Natural killer cell treated with Interleukin-12 subunit alpha and Interleukin-12 subunit beta and Interleukin-15 and Interleukin-18, amount 100 ng/mL, for 72 hours (primary cell): ENCODE measurements at regions not wholly inside any gene's neighbourhood (a gene's known extent, or its start where the extent isn't known, plus 50 kb on each side); places are given as distances from the start of the nearest gene placed in this dataset.
"Not testable (repeated sequence)": the region's sequence is repeated elsewhere in the genome, so short reads cannot be mapped to it uniquely, and the experiment has no call there.

ENCODE experiments used
- ATAC-seq, 2 donors: fragments of 150-1000 bp; cut with Tn5 transposase in 1 of 2; sonication (Bioruptor Pico), chemical (Tn5 transposase) in 1 of 2; 2 replicates each; pipeline ENCODE4 v1.10.0; 2021
- DNase-seq: peaks from one replicate; pipeline ENCODE4 v3.0.0; 2022; ENCODE audit warnings: low spot score
- H3K27ac Mint-ChIP-seq, 2 donors: 1 replicate in 1 of 2; 2 replicates in 1 of 2; pipeline ENCODE4 v1.8.0; 2022; ENCODE audit warnings: mixed read lengths in 2 of 2, mild to moderate bottlenecking in 1 of 2, moderate library complexity in 1 of 2
- H3K27me3 Mint-ChIP-seq, 2 donors: 1 replicate in 1 of 2; 2 replicates in 1 of 2; pipeline ENCODE4 v1.8.0; 2022; ENCODE audit warnings: mixed read lengths in 2 of 2
- H3K36me3 Mint-ChIP-seq: one replicate; pipeline ENCODE4 v1.8.0; 2022; ENCODE audit warnings: mixed read lengths
- H3K4me1 Mint-ChIP-seq, 2 donors: 1 replicate in 1 of 2; 2 replicates in 1 of 2; pipeline ENCODE4 v1.8.0; 2022; ENCODE audit warnings: low read depth in 2 of 2, mixed read lengths in 2 of 2, mild to moderate bottlenecking in 1 of 2
- H3K4me3 Mint-ChIP-seq: one replicate; pipeline ENCODE4 v1.8.0; 2022; ENCODE audit warnings: mixed read lengths
- H3K9me3 Mint-ChIP-seq: 2 replicates; pipeline ENCODE4 v1.8.0; 2022; ENCODE audit warnings: mixed read lengths

GRCh38 chr1:223035724-223036478, 107.1 kb downstream of the TLR5 start:
- ATAC-seq (no peak), DNase-seq (no peak)
- H3K27ac Mint-ChIP-seq, result no peak overlapping the region
- peaks cover 12 to 26% of the 10 kb centered on the region in 2 donors for H3K27me3 Mint-ChIP-seq
- H3K4me3 Mint-ChIP-seq, result no peak overlapping the region
- no peaks in the 10 kb centered on the region for H3K9me3 Mint-ChIP-seq
- no peaks in the 10 kb centered on the region for H3K36me3 Mint-ChIP-seq
- H3K4me1 Mint-ChIP-seq, result no peaks in the 10 kb centered on the region

GRCh38 chr1:223036479-223036845, 106.6 kb downstream of the TLR5 start:
- DNase-seq (no peak), ATAC-seq (no peak)
- Mint-ChIP-seq H3K4me3 (no peak overlapping the region), H3K4me1 (no peaks in the 10 kb centered on the region), H3K27me3 (peaks cover 12 to 30% of the 10 kb centered on the region in 2 donors), H3K9me3 (no peaks in the 10 kb centered on the region), H3K36me3 (no peaks in the 10 kb centered on the region), H3K27ac (no peak overlapping the region)

- DNase-seq, result no peak
Observed at GRCh38 chr1:223037845-223038244, 105.2 kb downstream of the TLR5 start.

GRCh38 chr1:223038288-223039006, 104.6 kb downstream of the TLR5 start:
- Mint-ChIP-seq H3K4me1 (no peaks in the 10 kb centered on the region), H3K9me3 (no peaks in the 10 kb centered on the region), H3K36me3 (no peaks in the 10 kb centered on the region), H3K27me3 (peaks cover 12 to 30% of the 10 kb centered on the region in 2 donors), H3K4me3 (no peak overlapping the region), H3K27ac (no peak overlapping the region)
- DNase-seq (no peak), ATAC-seq (peak in 1 of 2 donors; percentile 8)

More at GRCh38 chr1:223037845-223038244, 105.2 kb downstream of the TLR5 start:
- H3K4me3 Mint-ChIP-seq, result no peak overlapping the region
- H3K36me3 Mint-ChIP-seq, result no peaks in the 10 kb centered on the region
- H3K4me1 Mint-ChIP-seq, result no peaks in the 10 kb centered on the region
- no peak overlapping the region for H3K27ac Mint-ChIP-seq
- ATAC-seq, result no peak
- no peaks in the 10 kb centered on the region for H3K9me3 Mint-ChIP-seq
- peaks cover 12 to 30% of the 10 kb centered on the region in 2 donors for H3K27me3 Mint-ChIP-seq

- Mint-ChIP-seq H3K36me3 (no peaks in the 10 kb centered on the region), H3K9me3 (no peaks in the 10 kb centered on the region), H3K27me3 (peaks cover 12 to 30% of the 10 kb centered on the region in 2 donors), H3K27ac (no peak overlapping the region), H3K4me1 (no peaks in the 10 kb centered on the region), H3K4me3 (no peak overlapping the region)
- ATAC-seq, result no peak
- no peak for DNase-seq
Observed at GRCh38 chr1:223039990-223040389, 103.1 kb downstream of the TLR5 start.

DNA sequence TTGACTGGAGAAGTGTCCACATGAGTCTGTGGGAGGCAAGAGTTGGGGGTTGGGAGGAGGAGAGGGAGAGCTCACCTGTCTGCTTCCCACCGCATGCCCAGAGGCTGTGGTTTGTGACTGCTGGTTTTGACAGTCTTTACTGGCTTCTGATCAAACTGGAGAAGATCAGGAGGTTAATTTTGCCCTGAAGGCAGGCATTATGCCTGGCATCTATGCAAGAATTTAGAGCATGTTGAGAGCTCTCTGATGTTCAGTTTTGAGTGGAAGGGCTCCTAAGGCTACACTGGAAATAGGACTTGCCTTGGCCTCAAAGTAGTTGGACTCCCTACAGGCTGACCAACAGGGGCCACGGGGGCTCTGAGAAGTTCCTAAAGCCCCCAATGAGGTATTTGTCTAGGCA, 101.6 kb downstream of the TLR5 start:
- peaks cover 12 to 21% of the 10 kb centered on the region in 2 donors for H3K27me3 Mint-ChIP-seq
- no peaks in the 10 kb centered on the region for H3K4me1 Mint-ChIP-seq
- DNase-seq, result no peak
- H3K4me3 Mint-ChIP-seq, result no peak overlapping the region
- H3K27ac Mint-ChIP-seq, result no peak overlapping the region
- H3K36me3 Mint-ChIP-seq, result no peaks in the 10 kb centered on the region
- no peak for ATAC-seq
- no peaks in the 10 kb centered on the region for H3K9me3 Mint-ChIP-seq

DNA sequence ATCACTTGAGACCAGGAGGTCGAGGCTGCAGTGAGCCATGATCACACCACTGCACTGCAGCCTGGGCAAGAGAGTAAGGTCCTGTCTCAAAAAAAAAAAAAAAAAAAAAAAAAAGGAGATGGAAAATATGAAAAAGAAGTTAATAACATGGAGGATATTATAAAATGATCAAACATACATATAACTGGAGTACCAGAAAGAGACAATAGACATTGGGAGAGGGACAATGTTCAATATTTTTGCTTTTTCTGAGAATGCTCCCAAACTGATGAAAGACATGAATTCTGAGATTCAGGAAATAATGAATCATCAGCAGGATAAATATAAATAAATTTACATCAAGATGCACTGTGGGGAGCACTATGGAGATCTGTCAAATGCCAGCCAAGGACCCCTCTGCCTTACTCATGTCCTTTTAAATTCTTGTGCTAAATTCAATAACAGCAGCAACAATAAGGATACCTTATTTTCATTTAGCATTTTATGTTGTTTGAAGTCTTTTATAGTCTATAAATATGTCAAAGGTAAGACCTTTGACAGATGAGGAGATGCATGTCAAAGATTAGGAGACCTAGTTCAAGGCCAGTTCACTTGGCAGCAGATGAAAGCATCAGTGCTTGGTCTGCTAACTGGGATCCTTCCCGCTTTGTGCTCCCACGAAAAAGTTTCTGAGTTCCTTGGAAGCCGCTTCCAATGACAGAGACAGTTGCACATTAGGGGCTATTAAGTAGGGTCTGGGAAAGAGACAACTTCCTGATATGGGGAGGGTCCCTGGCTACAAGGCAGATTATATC, 97.7 kb downstream of the TLR5 start:
- H3K4me1 Mint-ChIP-seq, result no peaks in the 10 kb centered on the region
- H3K27ac Mint-ChIP-seq, result no peak overlapping the region
- H3K27me3 Mint-ChIP-seq, result peaks cover 8 to 24% of the 10 kb centered on the region in 2 donors
- H3K4me3 Mint-ChIP-seq, result no peak overlapping the region
- ATAC-seq (no peak), DNase-seq (no peak)
- H3K36me3 Mint-ChIP-seq, result no peaks in the 10 kb centered on the region
- H3K9me3 Mint-ChIP-seq, result no peaks in the 10 kb centered on the region

- DNase-seq, result no peak
- H3K36me3 Mint-ChIP-seq, result no peaks in the 10 kb centered on the region
- no peak overlapping the region for H3K27ac Mint-ChIP-seq
- H3K4me3 Mint-ChIP-seq, result no peak overlapping the region
- no peak for ATAC-seq
- no peaks in the 10 kb centered on the region for H3K4me1 Mint-ChIP-seq
- H3K27me3 Mint-ChIP-seq, result peaks cover 7 to 17% of the 10 kb centered on the region in 2 donors
- H3K9me3 Mint-ChIP-seq, result no peaks in the 10 kb centered on the region
Observed at GRCh38 chr1:223046011-223046410, 97.0 kb downstream of the TLR5 start.

GRCh38 chr1:223046463-223046862, 96.6 kb downstream of the TLR5 start:
- not testable (repeated sequence) for H3K27ac Mint-ChIP-seq, DNase-seq, H3K4me1 Mint-ChIP-seq, H3K36me3 Mint-ChIP-seq, H3K9me3 Mint-ChIP-seq, H3K4me3 Mint-ChIP-seq, ATAC-seq
- peaks cover 7 to 14% of the 10 kb centered on the region in 2 donors for H3K27me3 Mint-ChIP-seq

- H3K4me3 Mint-ChIP-seq, result no peak overlapping the region
- peaks cover 7 to 14% of the 10 kb centered on the region in 2 donors for H3K27me3 Mint-ChIP-seq
- H3K9me3 Mint-ChIP-seq, result no peaks in the 10 kb centered on the region
- no peaks in the 10 kb centered on the region for H3K4me1 Mint-ChIP-seq
- DNase-seq (no peak), ATAC-seq (no peak)
- no peaks in the 10 kb centered on the region for H3K36me3 Mint-ChIP-seq
- no peak overlapping the region for H3K27ac Mint-ChIP-seq
Observed at GRCh38 chr1:223048026-223048425, 95.0 kb downstream of the TLR5 start.

DNA sequence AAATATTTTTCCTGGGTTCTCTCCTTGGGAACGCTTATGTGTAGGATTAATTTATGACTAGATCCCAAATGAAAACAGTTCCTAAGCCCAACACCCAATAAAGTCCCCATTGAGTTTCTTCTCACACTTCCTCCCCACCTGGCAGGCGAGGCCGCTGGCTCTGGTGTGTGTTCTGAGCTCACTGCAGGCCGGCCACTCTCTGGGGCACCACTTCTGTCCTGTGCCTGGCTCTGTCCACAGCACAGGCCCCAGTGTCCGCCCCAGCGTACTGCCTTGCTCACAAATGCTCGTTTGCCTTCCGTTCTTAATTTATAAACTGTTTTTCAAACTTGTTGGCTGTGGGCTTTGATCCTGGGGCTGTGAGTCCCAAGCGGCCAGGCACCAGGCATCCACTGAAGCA, 90.6 kb downstream of the TLR5 start:
- Mint-ChIP-seq H3K9me3 (no peaks in the 10 kb centered on the region), H3K4me3 (no peak overlapping the region), H3K4me1 (no peaks in the 10 kb centered on the region), H3K27me3 (peaks cover 2 to 7% of the 10 kb centered on the region in 2 donors), H3K36me3 (no peaks in the 10 kb centered on the region), H3K27ac (no peak overlapping the region)
- ATAC-seq, result no peak
- no peak for DNase-seq

DNA sequence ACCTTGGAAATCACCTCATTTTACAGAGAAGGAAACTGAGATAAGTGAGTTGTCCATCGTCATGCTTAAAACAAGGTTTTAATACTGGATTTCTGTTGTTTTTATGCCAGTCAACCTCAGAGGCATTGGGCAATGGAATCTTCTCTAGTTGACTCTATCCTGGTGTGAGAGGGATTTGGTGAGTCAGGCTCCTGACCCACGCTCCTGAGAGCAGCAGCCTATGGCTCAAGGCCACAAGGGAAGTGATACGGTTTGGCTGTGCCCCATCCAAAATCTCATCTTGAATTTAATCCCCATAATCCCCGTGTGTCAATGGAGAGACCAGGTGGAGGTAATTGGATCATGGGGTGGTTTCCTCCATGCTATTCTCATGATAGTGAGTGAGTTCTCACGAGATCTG, 90.1 kb downstream of the TLR5 start:
- DNase-seq, result no peak
- Mint-ChIP-seq H3K27ac (no peak overlapping the region), H3K4me3 (no peak overlapping the region), H3K9me3 (no peaks in the 10 kb centered on the region), H3K27me3 (peaks cover 2 to 7% of the 10 kb centered on the region in 2 donors), H3K36me3 (no peaks in the 10 kb centered on the region), H3K4me1 (no peaks in the 10 kb centered on the region)
- ATAC-seq, result no peak

DNA sequence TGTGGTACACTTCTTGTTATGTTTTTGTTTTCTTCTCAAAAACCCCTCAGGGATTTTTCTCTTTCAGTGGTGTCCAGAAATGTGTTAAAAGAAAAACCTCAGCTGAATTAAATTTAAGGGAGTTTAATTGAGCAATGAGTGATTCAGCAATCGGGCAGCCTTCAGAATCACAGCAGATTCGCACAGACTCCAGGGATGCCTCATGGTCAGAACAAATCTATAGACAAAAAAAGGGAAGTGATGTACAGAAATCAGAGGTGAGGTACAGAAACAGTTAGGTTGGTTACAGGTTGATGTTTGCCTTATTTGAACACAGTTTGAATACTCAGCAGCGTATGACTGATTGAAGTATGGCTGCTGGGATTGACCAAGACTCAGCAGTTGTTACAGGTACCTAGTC, 86.2 kb downstream of the TLR5 start:
- H3K27ac Mint-ChIP-seq, result no peak overlapping the region
- no peaks in the 10 kb centered on the region for H3K36me3 Mint-ChIP-seq
- H3K9me3 Mint-ChIP-seq, result no peaks in the 10 kb centered on the region
- H3K27me3 Mint-ChIP-seq, result peaks cover 2 to 13% of the 10 kb centered on the region in 2 donors
- ATAC-seq (no peak), DNase-seq (no peak)
- H3K4me1 Mint-ChIP-seq, result no peaks in the 10 kb centered on the region
- H3K4me3 Mint-ChIP-seq, result no peak overlapping the region

DNA sequence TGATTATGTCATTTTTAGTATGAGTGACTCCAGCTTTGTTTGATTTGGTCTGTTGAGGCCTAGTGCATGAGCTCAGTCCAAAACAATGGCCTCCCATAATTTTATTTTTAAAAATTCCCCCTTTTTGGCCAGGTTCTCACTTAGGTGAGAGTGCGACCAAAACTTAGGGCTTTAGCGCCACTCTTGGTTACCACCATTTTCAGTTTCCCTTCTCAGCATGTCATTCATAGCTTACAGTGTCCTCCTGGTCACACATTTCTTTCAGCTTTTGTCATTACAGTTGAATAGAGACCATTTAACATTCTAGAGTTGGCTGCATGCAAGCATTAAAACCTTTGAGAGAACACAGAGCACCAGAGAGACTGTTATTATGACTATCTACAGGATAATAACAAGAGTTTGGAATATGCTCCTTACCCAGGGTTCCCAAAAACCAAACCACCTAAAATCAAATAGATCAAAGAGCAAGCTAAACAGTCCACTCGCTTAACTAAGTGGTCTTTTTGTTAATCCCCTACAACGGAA, 85.4 kb downstream of the TLR5 start:
- peaks cover 2 to 13% of the 10 kb centered on the region in 2 donors for H3K27me3 Mint-ChIP-seq
- no peaks in the 10 kb centered on the region for H3K9me3 Mint-ChIP-seq
- H3K4me1 Mint-ChIP-seq, result no peaks in the 10 kb centered on the region
- ATAC-seq (no peak), DNase-seq (no peak)
- H3K36me3 Mint-ChIP-seq, result no peaks in the 10 kb centered on the region
- no peak overlapping the region for H3K4me3 Mint-ChIP-seq
- H3K27ac Mint-ChIP-seq, result no peak overlapping the region
